GM12878 (cell line): ENCODE measurements at regions not wholly inside any gene's neighbourhood (a gene's known extent, or its start where the extent isn't known, plus 50 kb on each side); places are given as distances from the start of the nearest gene placed in this dataset.

ENCODE experiments used
- ATAC-seq: fragments of 200-7000 bp; cut with Tn5 transposase; 3 replicates; pipeline ENCODE4 v1.9.1; 2020; ENCODE audit warnings: mild to moderate bottlenecking, moderate library complexity
- BruUV-seq: library from RNA; stranded (reverse); fragments of 400-500 nt; replicated peaks from 2 replicates; lab custom pipeline; 2021; lab: Mats Ljungman, UMichigan
- CTCF ChIA-PET: fragments of 300-600 bp; sonication (Branson Sonifier 250); formaldehyde crosslinking; extraction: SDS; loops from one replicate; lab custom pipeline; 2021; ENCODE audit warnings: inconsistent platforms; lab: Yijun Ruan, JAX
- POLR2A ChIA-PET: fragments of 350-600 bp; formaldehyde crosslinking; extraction: SDS; loops from one replicate; lab custom pipeline; 2021; ENCODE audit warnings: inconsistent platforms; lab: Charles Lee
- RAD21 ChIA-PET: fragments of 300-600 bp; sonication (Branson Sonifier 250); formaldehyde crosslinking; loops from one replicate; lab custom pipeline; 2023; ENCODE audit warnings: antibody characterized with exemption; ENCODE audit not compliant: unreplicated experiment; lab: Charles Lee
- SMC1A ChIA-PET: fragments of 300-600 bp; sonication (Branson Sonifier 250); formaldehyde crosslinking; loops from one replicate; lab custom pipeline; 2023; ENCODE audit not compliant: unreplicated experiment, uncharacterized antibody; lab: Charles Lee
- DNase-seq: peaks from one replicate; pipeline ENCODE4 v3.0.0-alpha.2; 2011; ENCODE audit warnings: low read depth, low spot score
- FAIRE-seq: peaks from 3 replicates; lab custom pipeline; 2011; peaks lifted over from hg19 to GRCh38; lab: Jason Lieb, UNC
- H2AFZ ChIP-seq: 2 replicates; pipeline ENCODE4 v1.6.0; 2011; ENCODE audit warnings: low read depth, low read length, control low read depth; ENCODE audit not compliant: control insufficient read depth
- H3K27ac ChIP-seq: 2 replicates; pipeline ENCODE4 v1.5.1; 2011; ENCODE audit warnings: control low read depth; ENCODE audit not compliant: control insufficient read depth, insufficient read depth
- H3K27me3 ChIP-seq, 2 experiments: replicated peaks in 1 of 2; 2 replicates each; pipeline versions ENCODE4 v1.6.0 to v1.6.1; 2011; ENCODE audit warnings: low read length in 1 of 2; ENCODE audit not compliant: control insufficient read depth in 2 of 2, insufficient read depth in 2 of 2
- H3K36me3 ChIP-seq, 2 experiments: 2 replicates each; pipeline ENCODE4 v1.5.1; 2011; ENCODE audit warnings: low read length in 1 of 2; ENCODE audit not compliant: control insufficient read depth in 2 of 2, insufficient read depth in 2 of 2
- H3K4me1 ChIP-seq: 2 replicates; pipeline ENCODE4 v1.6.1; 2011; ENCODE audit warnings: mild to moderate bottlenecking, low read length, moderate library complexity, mixed read lengths; ENCODE audit not compliant: control insufficient read depth, insufficient read depth
- H3K4me2 ChIP-seq: 2 replicates; pipeline ENCODE4 v1.6.0; 2011; ENCODE audit warnings: control low read depth; ENCODE audit not compliant: control insufficient read depth, insufficient read depth
- H3K4me3 ChIP-seq: fragments of 200-600 bp; sonication (generic); 2 replicates; pipeline ENCODE4 v1.5.1; 2016
- H3K79me2 ChIP-seq: 2 replicates; pipeline ENCODE4 v1.6.0; 2011; ENCODE audit warnings: low read length; ENCODE audit not compliant: control insufficient read depth, insufficient read depth
- H3K9ac ChIP-seq: 2 replicates; pipeline ENCODE4 v1.8.0; 2011; ENCODE audit warnings: low read length, control low read depth, mixed read lengths; ENCODE audit not compliant: control insufficient read depth, insufficient read depth
- H3K9me3 ChIP-seq: replicated peaks from 3 replicates; pipeline ENCODE4 v1.5.1; 2011; ENCODE audit warnings: mild to moderate bottlenecking, low read length; ENCODE audit not compliant: control insufficient read depth, insufficient read depth
- H4K20me1 ChIP-seq: 2 replicates; pipeline ENCODE4 v1.6.0; 2011; ENCODE audit not compliant: control insufficient read depth, insufficient read depth
- CHD1 ChIP-seq: IDR thresholded peaks from 2 replicates; pipeline ENCODE4 v1.6.1; 2012; ENCODE audit warnings: low read depth, low read length, improper control_type of control experiment
- ELK1 ChIP-seq: IDR thresholded peaks from 2 replicates; pipeline ENCODE4 v1.6.1; 2012; ENCODE audit warnings: low read depth, low read length, improper control_type of control experiment
- HDAC2 ChIP-seq: fragments of 200-600 bp; sonication (generic); IDR thresholded peaks from 2 replicates; pipeline ENCODE4 v1.6.1; 2017
- MEF2B ChIP-seq: fragments of 450-650 bp; IDR thresholded peaks from 2 replicates; pipeline ENCODE4 v1.6.1; 2018; ENCODE audit warnings: mild to moderate bottlenecking, moderate library complexity; ENCODE audit not compliant: partially characterized antibody, poor library complexity, severe bottlenecking
- MYB ChIP-seq: fragments of 150-350 bp; IDR thresholded peaks from 2 replicates; pipeline ENCODE4 v1.6.1; 2014; ENCODE audit warnings: mild to moderate bottlenecking, low read depth, low read length, borderline replicate concordance
- MYC ChIP-seq: IDR thresholded peaks from 2 replicates; pipeline ENCODE4 v1.6.1; 2011; ENCODE audit warnings: mild to moderate bottlenecking, low read length, moderate library complexity, inconsistent platforms; ENCODE audit not compliant: insufficient read depth, insufficient replicate concordance, insufficient read length, severe bottlenecking
- NKRF ChIP-seq: fragments of 450-650 bp; conservative IDR thresholded peaks from 2 replicates; pipeline ENCODE4 v1.6.1; 2017; ENCODE audit warnings: mild to moderate bottlenecking, moderate library complexity
- PAX8 ChIP-seq: fragments of 450-650 bp; IDR thresholded peaks from 2 replicates; pipeline ENCODE4 v1.6.1; 2017; ENCODE audit warnings: mild to moderate bottlenecking, moderate library complexity
- RELA ChIP-seq: fragments of 450-650 bp; IDR thresholded peaks from 2 replicates; pipeline ENCODE4 v1.8.0; 2014; ENCODE audit warnings: borderline replicate concordance; ENCODE audit not compliant: partially characterized antibody
- SMAD5 ChIP-seq: IDR thresholded peaks from 2 replicates; pipeline ENCODE4 v1.6.1; 2016; ENCODE audit warnings: antibody characterized with exemption, low read depth
- WRNIP1 ChIP-seq: IDR thresholded peaks from 2 replicates; pipeline ENCODE4 v1.6.1; 2011; ENCODE audit warnings: low read depth, low read length, improper control_type of control experiment, borderline replicate concordance
- WGBS: methylation state at CpG from one replicate; pipeline ENCODE4 v1.1.6; 2016; ENCODE audit warnings: low lambda C conversion rate; ENCODE audit not compliant: insufficient replicate concordance, insufficient coverage; ENCODE audit errors: missing lambda C conversion rate; 5-methylcytosine and 5-hydroxymethylcytosine counted together
- in situ Hi-C: fragments of 300-500 bp; cut with MboI; formaldehyde crosslinking; loops from 9 replicates; pipeline ENCODE4 v1.14.3; 2018; ENCODE audit warnings: mixed read lengths
- intact Hi-C: fragments of 100-400 bp; cut with micrococcal nuclease; formaldehyde crosslinking; loops from one replicate; pipeline ENCODE4 v1.14.2; 2022; ENCODE audit not compliant: unreplicated experiment
- TF ChIP-seq, protein P1 (sequence below): fragments of 450-650 bp; IDR thresholded peaks from 2 replicates; pipeline ENCODE4 v1.6.1; 2016; ENCODE audit warnings: mild to moderate bottlenecking, moderate library complexity, borderline replicate concordance

DNA sequence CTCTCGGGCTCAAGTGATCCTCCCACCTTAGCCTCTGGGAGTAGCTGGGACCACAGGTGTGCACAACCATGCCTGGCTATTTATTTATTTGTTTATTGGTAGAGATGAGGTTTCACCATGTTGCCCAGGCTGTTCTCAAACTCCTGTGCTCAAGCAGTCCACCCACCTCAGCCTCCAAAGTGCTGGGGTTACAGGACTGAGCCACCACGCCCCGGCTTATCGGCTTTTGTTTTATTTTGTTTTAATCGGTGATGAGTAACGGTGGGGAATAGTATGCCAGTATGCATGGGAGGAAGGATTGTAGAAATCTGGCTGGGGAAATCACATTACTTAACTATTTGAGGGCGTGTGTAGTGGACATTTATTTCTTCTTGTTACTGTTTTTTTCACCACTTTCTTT lies 451.0 kb upstream of the GOLIM4 start:
- no peak overlapping the region for H3K27ac ChIP-seq
- ChIA-PET CTCF (no interaction called here), POLR2A (interaction anchor here (0.7 kb wide), 1 partner anchor 122 kb away, joined by 7 read pairs; no protein-coding TSS in a partner anchor), SMC1A (no interaction called here), RAD21 (no interaction called here)
- no peak overlapping the region for H3K9ac ChIP-seq
- no peaks in the 10 kb centered on the region for H3K36me3 ChIP-seq
- DNase-seq: no peak
- no peaks in the 10 kb centered on the region for H3K4me1 ChIP-seq
- no peak for FAIRE-seq
- no peaks in the 10 kb centered on the region for H3K79me2 ChIP-seq
- H2AFZ ChIP-seq: no peak overlapping the region
- no peaks in the 10 kb centered on the region for H4K20me1 ChIP-seq
- in situ Hi-C loops (no loop called here), intact Hi-C loops (no loop called here)
- no TSS peak for BruUV-seq
- H3K4me3 ChIP-seq: no peak overlapping the region
- no peak overlapping the region for H3K4me2 ChIP-seq
- TF ChIP-seq ELK1 (no peak), MYB (no peak), CHD1 (no peak), SMAD5 (no peak), MEF2B (no peak), NKRF (no peak), MYC (no peak), RELA (no peak), PAX8 (no peak), HDAC2 (no peak), WRNIP1 (no peak)
- TF ChIP-seq, protein P1, sequence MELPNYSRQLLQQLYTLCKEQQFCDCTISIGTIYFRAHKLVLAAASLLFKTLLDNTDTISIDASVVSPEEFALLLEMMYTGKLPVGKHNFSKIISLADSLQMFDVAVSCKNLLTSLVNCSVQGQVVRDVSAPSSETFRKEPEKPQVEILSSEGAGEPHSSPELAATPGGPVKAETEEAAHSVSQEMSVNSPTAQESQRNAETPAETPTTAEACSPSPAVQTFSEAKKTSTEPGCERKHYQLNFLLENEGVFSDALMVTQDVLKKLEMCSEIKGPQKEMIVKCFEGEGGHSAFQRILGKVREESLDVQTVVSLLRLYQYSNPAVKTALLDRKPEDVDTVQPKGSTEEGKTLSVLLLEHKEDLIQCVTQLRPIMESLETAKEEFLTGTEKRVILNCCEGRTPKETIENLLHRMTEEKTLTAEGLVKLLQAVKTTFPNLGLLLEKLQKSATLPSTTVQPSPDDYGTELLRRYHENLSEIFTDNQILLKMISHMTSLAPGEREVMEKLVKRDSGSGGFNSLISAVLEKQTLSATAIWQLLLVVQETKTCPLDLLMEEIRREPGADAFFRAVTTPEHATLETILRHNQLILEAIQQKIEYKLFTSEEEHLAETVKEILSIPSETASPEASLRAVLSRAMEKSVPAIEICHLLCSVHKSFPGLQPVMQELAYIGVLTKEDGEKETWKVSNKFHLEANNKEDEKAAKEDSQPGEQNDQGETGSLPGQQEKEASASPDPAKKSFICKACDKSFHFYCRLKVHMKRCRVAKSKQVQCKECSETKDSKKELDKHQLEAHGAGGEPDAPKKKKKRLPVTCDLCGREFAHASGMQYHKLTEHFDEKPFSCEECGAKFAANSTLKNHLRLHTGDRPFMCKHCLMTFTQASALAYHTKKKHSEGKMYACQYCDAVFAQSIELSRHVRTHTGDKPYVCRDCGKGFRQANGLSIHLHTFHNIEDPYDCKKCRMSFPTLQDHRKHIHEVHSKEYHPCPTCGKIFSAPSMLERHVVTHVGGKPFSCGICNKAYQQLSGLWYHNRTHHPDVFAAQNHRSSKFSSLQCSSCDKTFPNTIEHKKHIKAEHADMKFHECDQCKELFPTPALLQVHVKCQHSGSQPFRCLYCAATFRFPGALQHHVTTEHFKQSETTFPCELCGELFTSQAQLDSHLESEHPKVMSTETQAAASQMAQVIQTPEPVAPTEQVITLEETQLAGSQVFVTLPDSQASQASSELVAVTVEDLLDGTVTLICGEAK: no peak
- TF ChIP-seq, all 136 proteins: peak for 0
- Histone ChIP-seq H3K9me3 (no peaks in the 10 kb centered on the region), H3K27me3 (no peaks in the 10 kb centered on the region)
- WGBS: 66% methylated on average over 7 of the region's 7 CpGs
- ATAC-seq: no peak
